Ovary (tissue), 3 donors: ENCODE measurements at regions not wholly inside any gene's neighbourhood (a gene's known extent, or its start where the extent isn't known, plus 50 kb on each side); places are given as distances from the start of the nearest gene placed in this dataset.

ENCODE experiments used
- CTCF ChIP-seq, 3 donors: fragments of 450-650 bp in 2 of 3; fragments of 200-600 bp in 1 of 3; IDR thresholded peaks; one replicate each; pipeline versions ENCODE4 v1.5.1 to v1.8.0; 2016 to 2022; ENCODE audit warnings: antibody characterized with exemption in 3 of 3, mild to moderate bottlenecking in 1 of 3
- POLR2A ChIP-seq: fragments of 450-650 bp; IDR thresholded peaks from one replicate; pipeline ENCODE4 v1.6.1; 2017; ENCODE audit warnings: antibody characterized with exemption, mild to moderate bottlenecking, moderate library complexity
- donor health status: DM: no; HTN: no; CAD: no.

DNA sequence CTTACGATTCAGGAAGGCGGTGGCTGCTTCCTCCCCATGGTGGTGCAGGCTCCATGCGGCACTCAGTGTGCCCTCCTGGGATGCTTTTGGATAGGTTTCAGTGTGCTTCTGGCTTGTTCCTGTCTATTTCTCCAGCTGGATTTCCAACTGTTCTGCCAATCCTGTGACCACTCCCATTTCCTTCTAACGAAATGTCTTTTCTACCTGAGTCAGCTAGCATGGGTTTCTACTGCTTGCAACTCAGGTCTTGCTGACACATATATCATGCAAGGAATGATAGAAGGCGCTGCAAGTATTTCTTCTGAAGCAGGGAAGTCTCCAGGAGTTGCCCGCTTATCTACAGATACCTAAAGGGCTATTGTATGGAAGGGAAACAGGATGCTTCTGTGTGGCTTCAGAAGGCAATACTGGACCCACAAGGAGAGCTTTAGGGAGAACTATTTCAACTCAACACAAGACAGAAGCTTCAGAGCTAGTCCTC, 244.4 kb downstream of the OPA1 start:
- no peak for TF ChIP-seq CTCF (IDR thresholded peaks at IDR 0.05)
- no peak for TF ChIP-seq POLR2A
